SK-N-SH (cell line): ENCODE measurements at regions not wholly inside any gene's neighbourhood (a gene's known extent, or its start where the extent isn't known, plus 50 kb on each side); places are given as distances from the start of the nearest gene placed in this dataset.

Experiments
- CTCF ChIA-PET: fragments of 300-600, 350-600 bp; formaldehyde crosslinking; extraction: SDS; loops from one replicate; lab custom pipeline; 2021; lab: Yijun Ruan, JAX
- POLR2A ChIA-PET: fragments of 350-600 bp; sonication (Branson Sonifier 250); formaldehyde crosslinking; extraction: SDS; loops from one replicate; lab custom pipeline; 2020; ENCODE audit warnings: antibody characterized with exemption, inconsistent platforms; lab: Yijun Ruan, JAX
- DNase-seq: peaks from one replicate; pipeline ENCODE4 v3.0.0; 2012
- H2AFZ ChIP-seq: fragments of 200-600 bp; sonication (generic); 2 replicates; pipeline ENCODE4 v1.8.1; 2016; ENCODE audit warnings: antibody characterized with exemption, mild to moderate bottlenecking, low read depth
- H3F3A ChIP-seq: fragments of 200-600 bp; sonication (generic); replicated peaks from 2 replicates; pipeline ENCODE3; 2016; ENCODE audit warnings: antibody characterized with exemption, mild to moderate bottlenecking; ENCODE audit not compliant: insufficient read depth
- H3K27ac ChIP-seq, 2 experiments: fragments of 200-500 bp in 1 of 2; fragments of 200-600 bp in 1 of 2; sonication (Bioruptor generic) in 1 of 2; sonication (generic), shearing (Covaris generic) in 1 of 2; 2 replicates each; pipeline versions ENCODE4 v1.5.1 to v1.6.1; 2014 to 2016; ENCODE audit warnings: low read depth in 2 of 2, inconsistent platforms in 1 of 2, low read length in 1 of 2, mild to moderate bottlenecking in 1 of 2, mixed read lengths in 1 of 2
- H3K27me3 ChIP-seq: fragments of 200-600 bp; sonication (generic), shearing (Covaris generic); 2 replicates; pipeline ENCODE4 v1.6.1; 2016; ENCODE audit warnings: mixed run types; ENCODE audit not compliant: insufficient read depth
- H3K36me3 ChIP-seq, 2 experiments: fragments of 200-500 bp in 1 of 2; fragments of 200-600 bp in 1 of 2; sonication (Bioruptor generic) in 1 of 2; sonication (generic) in 1 of 2; replicated peaks in 1 of 2; 2 replicates each; pipeline versions ENCODE3 to v1.5.1; 2014 to 2016; ENCODE audit warnings: low read length in 1 of 2, mild to moderate bottlenecking in 1 of 2; ENCODE audit not compliant: insufficient read depth in 2 of 2, control insufficient read depth in 1 of 2
- H3K4me1 ChIP-seq, 2 experiments: fragments of 200-500 bp in 1 of 2; fragments of 200-600 bp in 1 of 2; sonication (Bioruptor generic) in 1 of 2; sonication (generic), shearing (Covaris generic) in 1 of 2; 2 replicates each; pipeline versions ENCODE4 v1.5.1 to v1.6.1; 2014 to 2016; ENCODE audit warnings: low read depth in 1 of 2, low read length in 1 of 2, mixed run types in 1 of 2; ENCODE audit not compliant: insufficient read depth in 2 of 2, control insufficient read depth in 1 of 2
- H3K4me2 ChIP-seq: fragments of 200-600 bp; sonication (generic), shearing (Covaris generic); 2 replicates; pipeline ENCODE4 v1.6.1; 2017; ENCODE audit warnings: mixed run types
- H3K4me3 ChIP-seq, 2 experiments: fragments of 200-500 bp in 1 of 2; fragments of 200-600 bp in 1 of 2; sonication (Bioruptor generic) in 1 of 2; sonication (generic), shearing (Covaris generic) in 1 of 2; 2 replicates each; pipeline versions ENCODE4 v1.5.1 to v1.8.1; 2014 to 2016; ENCODE audit warnings: low read depth in 2 of 2, inconsistent platforms in 1 of 2, low read length in 1 of 2, mild to moderate bottlenecking in 1 of 2, mixed read lengths in 1 of 2, moderate library complexity in 1 of 2
- H3K79me2 ChIP-seq: fragments of 200-600 bp; sonication (generic); 2 replicates; pipeline ENCODE4 v1.8.1; 2017; ENCODE audit warnings: mild to moderate bottlenecking; ENCODE audit not compliant: insufficient read depth
- H3K9ac ChIP-seq: fragments of 200-600 bp; sonication (generic); 2 replicates; pipeline ENCODE4 v1.6.1; 2017; ENCODE audit warnings: mixed run types
- H3K9me2 ChIP-seq: fragments of 200-600 bp; sonication (generic); 2 replicates; pipeline ENCODE4 v1.6.1; 2017; ENCODE audit warnings: mixed run types
- H3K9me3 ChIP-seq: fragments of 200-600 bp; sonication (generic); 2 replicates; pipeline ENCODE4 v1.6.1; 2017; ENCODE audit warnings: mixed run types, mild to moderate bottlenecking, moderate library complexity
- H4K20me1 ChIP-seq: fragments of 200-600 bp; sonication (generic); 2 replicates; pipeline ENCODE4 v1.6.1; 2017; ENCODE audit warnings: mild to moderate bottlenecking, mixed run types; ENCODE audit not compliant: insufficient read depth
- CHD2 ChIP-seq: fragments of 150-350 bp; IDR thresholded peaks from 2 replicates; pipeline ENCODE4 v1.6.1; 2018; ENCODE audit warnings: low read length; ENCODE audit not compliant: partially characterized antibody
- ELF1 ChIP-seq: IDR thresholded peaks from 2 replicates; pipeline ENCODE4 v1.4.0; 2012
- EZH2phosphoT487 ChIP-seq: fragments of 200-600 bp; sonication (generic); IDR thresholded peaks from 2 replicates; pipeline ENCODE4 v1.6.1; 2017; ENCODE audit warnings: low read depth, mixed run types, mild to moderate bottlenecking, antibody characterized with exemption, moderate library complexity, borderline replicate concordance
- FOSL2 ChIP-seq: IDR thresholded peaks from 2 replicates; pipeline ENCODE4 v1.4.0; 2012; ENCODE audit warnings: low read depth, mild to moderate bottlenecking, moderate library complexity, borderline replicate concordance
- FOXM1 ChIP-seq: IDR thresholded peaks from 2 replicates; pipeline ENCODE4 v1.4.0; 2012; ENCODE audit warnings: low read depth, mild to moderate bottlenecking
- GATA2 ChIP-seq: sonication (generic); formaldehyde crosslinking; IDR thresholded peaks from 2 replicates; pipeline ENCODE4 v1.5.0; 2020; ENCODE audit warnings: mild to moderate bottlenecking, missing genetic modification reagents
- JUND ChIP-seq: IDR thresholded peaks from 2 replicates; pipeline ENCODE4 v1.4.0; 2012
- MAX ChIP-seq: IDR thresholded peaks from 2 replicates; pipeline ENCODE4 v1.4.0; 2012; ENCODE audit warnings: low read depth
- NFIC ChIP-seq: IDR thresholded peaks from 2 replicates; pipeline ENCODE4 v1.4.0; 2012; ENCODE audit warnings: borderline replicate concordance
- PBX3 ChIP-seq: IDR thresholded peaks from 2 replicates; pipeline ENCODE4; 2012
- POLR2AphosphoS5 ChIP-seq: IDR thresholded peaks from 2 replicates; pipeline ENCODE4 v1.6.1; 2012; ENCODE audit warnings: low read depth, low read length
- RAD21 ChIP-seq: IDR thresholded peaks from 2 replicates; pipeline ENCODE4 v1.6.1; 2012; ENCODE audit warnings: mild to moderate bottlenecking, low read length
- RCOR1 ChIP-seq: fragments of 150-350 bp; IDR thresholded peaks from 2 replicates; pipeline ENCODE4 v1.6.1; 2017; ENCODE audit warnings: antibody characterized with exemption, low read length
- REST ChIP-seq: IDR thresholded peaks from 2 replicates; pipeline ENCODE4 v1.6.1; 2012; ENCODE audit warnings: mild to moderate bottlenecking, low read depth, low read length, moderate library complexity
- RFX5 ChIP-seq: IDR thresholded peaks from 2 replicates; pipeline ENCODE4 v1.6.1; 2012; ENCODE audit warnings: mild to moderate bottlenecking, improper control_type of control experiment, low read length
- RXRA ChIP-seq: IDR thresholded peaks from 2 replicates; pipeline ENCODE4 v1.4.0; 2012; ENCODE audit warnings: low read depth, mild to moderate bottlenecking, borderline replicate concordance
- SIN3A ChIP-seq: IDR thresholded peaks from 2 replicates; pipeline ENCODE4 v1.6.1; 2012; ENCODE audit warnings: low read depth, mild to moderate bottlenecking, low read length, moderate library complexity, borderline replicate concordance
- SMC3 ChIP-seq: IDR thresholded peaks from 2 replicates; pipeline ENCODE4 v1.6.1; 2012; ENCODE audit warnings: low read depth, low read length, improper control_type of control experiment
- TCF12 ChIP-seq: IDR thresholded peaks from 2 replicates; pipeline ENCODE4 v1.4.0; 2012
- ZBTB33 ChIP-seq: IDR thresholded peaks from 2 replicates; pipeline ENCODE4 v1.4.0; 2012; ENCODE audit warnings: low read depth, borderline replicate concordance
- WGBS: methylation state at CpG from one replicate; pipeline ENCODE4 v1.1.6; 2017; ENCODE audit warnings: low lambda C conversion rate; 5-methylcytosine and 5-hydroxymethylcytosine counted together

- no peaks in the 10 kb centered on the region for H3K27me3 ChIP-seq
- no peaks in the 10 kb centered on the region for H3K36me3 ChIP-seq
- TF ChIP-seq GATA2: no peak
- no peak for TF ChIP-seq REST
- no peak for TF ChIP-seq CHD2
- TF ChIP-seq NFIC: no peak
- TF ChIP-seq RCOR1: no peak
- TF ChIP-seq FOSL2: no peak
- no peak for TF ChIP-seq MAX
- no peak for TF ChIP-seq POLR2AphosphoS5
- TF ChIP-seq PBX3: no peak
- no peak for TF ChIP-seq EZH2phosphoT487
- TF ChIP-seq ZBTB33: no peak
- TF ChIP-seq RXRA: no peak
- TF ChIP-seq ELF1: no peak
- no peak for TF ChIP-seq SIN3A
- no peak for TF ChIP-seq JUND
- TF ChIP-seq TCF12: no peak
- no peak for TF ChIP-seq FOXM1
- no peak for TF ChIP-seq RAD21
- TF ChIP-seq SMC3: no peak
- no peak for TF ChIP-seq RFX5
- TF ChIP-seq, all 33 proteins: peak for 0
- H2AFZ ChIP-seq: no peak overlapping the region
- no peaks in the 10 kb centered on the region for H3K9me3 ChIP-seq
- DNase-seq: no peak
- H4K20me1 ChIP-seq: no peaks in the 10 kb centered on the region
- peaks cover 9% of the 10 kb centered on the region for H3F3A ChIP-seq
- no peak overlapping the region for H3K4me3 ChIP-seq
- CTCF ChIA-PET: interaction anchor here (1.0 kb wide), 1 partner anchor 11 kb away, joined by 3 read pairs; no protein-coding TSS in a partner anchor
- no peak overlapping the region for H3K9ac ChIP-seq
- H3K4me2 ChIP-seq: no peak overlapping the region
- POLR2A ChIA-PET: no interaction called here
- no peaks in the 10 kb centered on the region for H3K79me2 ChIP-seq
- no peak overlapping the region for H3K27ac ChIP-seq
- no peaks in the 10 kb centered on the region for H3K9me2 ChIP-seq
- H3K4me1 ChIP-seq: no peaks in the 10 kb centered on the region
- 85% methylated on average over 7 of the region's 7 CpGs for whole genome bisulfite sequencing
These were observed 76.6 kb upstream of the ARID1B start for GRCh38 chr6:156700440-156701057.
